ENCODE measurements at regions not wholly inside any gene's neighbourhood (a gene's known extent, or its start where the extent isn't known, plus 50 kb on each side); places are given as distances from the start of the nearest gene placed in this dataset.

DNA sequence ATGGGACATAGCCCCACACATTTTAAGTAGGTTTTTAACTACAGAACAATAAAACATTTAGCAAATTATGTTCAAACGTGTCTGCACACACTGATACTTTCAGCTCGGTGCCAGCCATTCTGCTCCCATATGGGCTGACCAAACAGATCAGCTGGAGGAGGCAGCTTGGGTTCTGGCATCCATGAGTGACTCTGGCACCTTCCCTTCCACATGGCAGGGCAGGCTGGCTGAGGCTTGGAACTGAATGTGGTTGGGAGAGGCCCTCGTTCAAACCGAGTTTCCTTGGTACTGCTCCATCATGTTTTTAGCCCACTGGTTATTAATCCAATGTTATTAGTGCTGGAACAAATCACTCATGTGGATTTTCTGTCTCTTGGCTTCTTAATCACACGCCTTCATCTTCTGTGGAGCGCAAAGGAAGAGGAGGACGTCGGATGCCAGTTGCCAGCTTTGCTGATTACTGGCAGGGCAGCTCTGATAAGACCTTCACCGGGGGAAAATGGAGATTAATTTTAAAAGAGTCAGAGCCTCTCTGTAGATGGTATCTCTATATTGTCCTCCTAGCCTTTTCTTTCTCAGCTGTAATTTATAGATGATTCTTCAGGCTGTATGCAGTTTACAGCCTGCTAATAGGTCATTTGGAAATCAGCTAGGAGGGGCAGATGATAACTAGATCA, 93.1 kb upstream of the TIAM2 start:
- Histone ChIP-seq H3K27ac (ENCODE audit: low read depth, low read length) (no peak overlapping the region), H3K9me3 (ENCODE audit: low read depth, low read length) (no peaks in the 10 kb centered on the region)
- DNase-seq (ENCODE audit: insufficient read length, low spot score, missing footprints) = no peak

GRCh38 chr6:154907291-154907690, 87.8 kb upstream of the TIAM2 start:
- Histone ChIP-seq H3K4me3 (ENCODE audit: insufficient read depth, low read length) (no peak overlapping the region), H2AFZ (ENCODE audit: low read length) (no peak overlapping the region), H3K36me3 (ENCODE audit: insufficient read depth, low read length) (no peaks in the 10 kb centered on the region), H3K27ac (ENCODE audit: low read depth, low read length) (no peak overlapping the region), H3K4me2 (ENCODE audit: insufficient read depth, low read length) (no peak overlapping the region), H3K9me3 (ENCODE audit: low read depth, low read length) (no peaks in the 10 kb centered on the region), H4K20me1 (ENCODE audit: insufficient read depth, low read length) (no peaks in the 10 kb centered on the region), H3K27me3 (ENCODE audit: insufficient read depth, low read length) (no peaks in the 10 kb centered on the region), H3K4me1 (ENCODE audit: insufficient read depth, low read length) (peaks cover 13% of the 10 kb centered on the region), H3K79me2 (ENCODE audit: insufficient read depth, low read length) (no peaks in the 10 kb centered on the region)
- no peak for DNase-seq (ENCODE audit: insufficient read length, low spot score, missing footprints)
- no peak for TF ChIP-seq CTCF (IDR thresholded peaks at IDR 0.05; ENCODE audit: extremely low read depth, low read depth, low read length)

More for the DNA sequence above, 93.1 kb upstream of the TIAM2 start:
- no peak overlapping the region for H3K4me3 ChIP-seq (ENCODE audit: insufficient read depth, low read length)
- no peaks in the 10 kb centered on the region for H4K20me1 ChIP-seq (ENCODE audit: insufficient read depth, low read length)
- no peaks in the 10 kb centered on the region for H3K36me3 ChIP-seq (ENCODE audit: insufficient read depth, low read length)
- H2AFZ ChIP-seq (ENCODE audit: low read length) = no peak overlapping the region
- H3K27me3 ChIP-seq (ENCODE audit: insufficient read depth, low read length) = no peaks in the 10 kb centered on the region
- H3K4me2 ChIP-seq (ENCODE audit: insufficient read depth, low read length) = no peak overlapping the region
- TF ChIP-seq CTCF (IDR thresholded peaks at IDR 0.05; ENCODE audit: extremely low read depth, low read depth, low read length) = no peak
- no peaks in the 10 kb centered on the region for H3K79me2 ChIP-seq (ENCODE audit: insufficient read depth, low read length)
- H3K4me1 ChIP-seq (ENCODE audit: insufficient read depth, low read length) = no peaks in the 10 kb centered on the region

DNA sequence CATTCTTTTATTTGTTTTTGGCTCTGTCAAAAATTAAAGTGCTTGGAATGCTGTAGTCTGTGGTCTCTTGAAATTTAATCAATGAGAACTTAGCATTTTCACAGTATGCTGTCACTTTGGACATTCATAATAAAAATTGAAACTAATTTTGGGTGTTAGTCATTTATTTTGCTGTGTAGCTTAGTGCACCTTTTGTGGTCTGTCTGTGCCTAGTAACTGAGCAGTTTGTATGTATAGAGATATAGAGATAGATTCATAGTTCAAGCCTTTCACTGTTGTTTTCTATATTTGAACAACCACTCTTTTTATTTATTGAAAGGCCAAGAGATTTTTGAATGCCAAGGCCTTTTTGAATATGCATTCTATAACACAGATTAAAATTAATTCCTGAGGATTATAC, 86.4 kb upstream of the TIAM2 start:
- Histone ChIP-seq H3K4me1 (ENCODE audit: insufficient read depth, low read length) (peaks cover 13% of the 10 kb centered on the region), H3K36me3 (ENCODE audit: insufficient read depth, low read length) (no peaks in the 10 kb centered on the region), H3K27me3 (ENCODE audit: insufficient read depth, low read length) (no peaks in the 10 kb centered on the region), H3K79me2 (ENCODE audit: insufficient read depth, low read length) (no peaks in the 10 kb centered on the region), H4K20me1 (ENCODE audit: insufficient read depth, low read length) (no peaks in the 10 kb centered on the region), H3K27ac (ENCODE audit: low read depth, low read length) (no peak overlapping the region), H3K9me3 (ENCODE audit: low read depth, low read length) (no peaks in the 10 kb centered on the region), H3K4me2 (ENCODE audit: insufficient read depth, low read length) (no peak overlapping the region), H3K4me3 (ENCODE audit: insufficient read depth, low read length) (no peak overlapping the region), H2AFZ (ENCODE audit: low read length) (no peak overlapping the region)
- no peak for DNase-seq (ENCODE audit: insufficient read length, low spot score, missing footprints)
- no peak for TF ChIP-seq CTCF (IDR thresholded peaks at IDR 0.05; ENCODE audit: extremely low read depth, low read depth, low read length)

DNA sequence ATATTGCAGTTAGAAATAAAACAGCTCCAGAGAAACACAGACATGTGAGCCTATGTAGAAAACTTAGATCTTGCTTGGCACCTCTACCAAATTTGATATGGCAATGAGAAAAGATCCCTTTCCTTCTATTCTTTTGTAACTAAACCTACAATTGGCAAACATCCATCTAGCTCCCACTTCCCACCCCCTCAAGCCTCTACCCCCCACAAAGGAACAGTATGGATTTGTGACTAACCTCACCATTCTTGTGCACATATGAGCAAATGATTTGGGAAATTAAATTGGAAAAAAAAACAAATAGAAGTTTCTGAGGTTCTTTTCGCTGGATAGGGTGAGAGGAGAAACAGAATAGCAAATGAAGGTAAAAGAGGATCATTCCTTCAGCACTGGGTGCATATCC, 85.8 kb upstream of the TIAM2 start:
- DNase-seq (ENCODE audit: insufficient read length, low spot score, missing footprints) = no peak
- Histone ChIP-seq H3K4me2 (ENCODE audit: insufficient read depth, low read length) (peak overlapping the region; percentile 54), H3K4me1 (ENCODE audit: insufficient read depth, low read length) (peaks cover 13% of the 10 kb centered on the region), H4K20me1 (ENCODE audit: insufficient read depth, low read length) (no peaks in the 10 kb centered on the region), H3K36me3 (ENCODE audit: insufficient read depth, low read length) (no peaks in the 10 kb centered on the region), H3K79me2 (ENCODE audit: insufficient read depth, low read length) (no peaks in the 10 kb centered on the region), H2AFZ (ENCODE audit: low read length) (no peak overlapping the region), H3K9me3 (ENCODE audit: low read depth, low read length) (no peaks in the 10 kb centered on the region), H3K4me3 (ENCODE audit: insufficient read depth, low read length) (no peak overlapping the region), H3K27me3 (ENCODE audit: insufficient read depth, low read length) (no peaks in the 10 kb centered on the region), H3K27ac (ENCODE audit: low read depth, low read length) (peak overlapping the region; percentile 4)
- TF ChIP-seq CTCF (IDR thresholded peaks at IDR 0.05; ENCODE audit: extremely low read depth, low read depth, low read length) = no peak

Data from osteoblast (primary cell).